Femur (tissue), 1 donor: ENCODE measurements at regions not wholly inside any gene's neighbourhood (a gene's known extent, or its start where the extent isn't known, plus 50 kb on each side); places are given as distances from the start of the nearest gene placed in this dataset.

Source experiments
- DNase-seq: peaks from one replicate; pipeline ENCODE4 v3.0.0-alpha.2; 2017

GRCh38 chr3:31404871-31405270 lies 127.9 kb upstream of the STT3B start:
- DNase-seq = no peak

- DNase-seq = no peak
Measured at GRCh38 chr3:31405515-31405914, 127.2 kb upstream of the STT3B start.

- DNase-seq = no peak
Measured at GRCh38 chr3:31406896-31407295, 125.8 kb upstream of the STT3B start.

GRCh38 chr3:31407665-31408064 lies 125.1 kb upstream of the STT3B start:
- no peak for DNase-seq

GRCh38 chr3:31408720-31409119 lies 124.0 kb upstream of the STT3B start:
- DNase-seq = no peak

- DNase-seq = no peak
Measured at GRCh38 chr3:31409389-31409788, 123.3 kb upstream of the STT3B start.

- no peak for DNase-seq
Measured at GRCh38 chr3:31409866-31410265, 122.9 kb upstream of the STT3B start.

- no peak for DNase-seq
Measured at GRCh38 chr3:31410411-31410810, 122.3 kb upstream of the STT3B start.

- DNase-seq = no peak
Measured at GRCh38 chr3:31412832-31413231, 119.9 kb upstream of the STT3B start.

- DNase-seq = no peak
Measured at GRCh38 chr3:31413515-31413914, 119.2 kb upstream of the STT3B start.

- DNase-seq = no peak
Measured at GRCh38 chr3:31416980-31417379, 115.7 kb upstream of the STT3B start.

- no peak for DNase-seq
Measured at GRCh38 chr3:31417486-31417885, 115.2 kb upstream of the STT3B start.

GRCh38 chr3:31420311-31420710 lies 112.4 kb upstream of the STT3B start:
- no peak for DNase-seq

- no peak for DNase-seq
Measured at GRCh38 chr3:31421314-31422048, 111.2 kb upstream of the STT3B start.

GRCh38 chr3:31422237-31422636 lies 110.5 kb upstream of the STT3B start:
- DNase-seq = no peak

GRCh38 chr3:31423482-31423881 lies 109.2 kb upstream of the STT3B start:
- DNase-seq = no peak

- no peak for DNase-seq
Measured at GRCh38 chr3:31425401-31425800, 107.3 kb upstream of the STT3B start.

GRCh38 chr3:31427623-31428022 lies 105.1 kb upstream of the STT3B start:
- no peak for DNase-seq

- DNase-seq = peak; percentile 36
Measured at GRCh38 chr3:31431321-31431720, 101.4 kb upstream of the STT3B start.

- no peak for DNase-seq
Measured at GRCh38 chr3:31432897-31433678, 99.6 kb upstream of the STT3B start.

GRCh38 chr3:31433679-31433992 lies 99.1 kb upstream of the STT3B start:
- DNase-seq = no peak

- no peak for DNase-seq
Measured at GRCh38 chr3:31434819-31435218, 97.9 kb upstream of the STT3B start.

GRCh38 chr3:31436830-31437229 lies 95.9 kb upstream of the STT3B start:
- DNase-seq = no peak

GRCh38 chr3:31438742-31439141 lies 94.0 kb upstream of the STT3B start:
- no peak for DNase-seq
